HEK293 (cell line): ENCODE measurements at regions not wholly inside any gene's neighbourhood (a gene's known extent, or its start where the extent isn't known, plus 50 kb on each side); places are given as distances from the start of the nearest gene placed in this dataset.
"Not testable (repeated sequence)": the region's sequence is repeated elsewhere in the genome, so short reads cannot be mapped to it uniquely, and the experiment has no call there.

Source experiments
- CTCF ChIP-seq: fragments of 450-650 bp; formaldehyde crosslinking; IDR thresholded peaks from 2 replicates; pipeline ENCODE4 v1.5.1; 2016; ENCODE audit warnings: missing biosample characterization, missing genetic modification characterization
- PRDM4 ChIP-seq: fragments of 450-650 bp; formaldehyde crosslinking; IDR thresholded peaks from 2 replicates; pipeline ENCODE4 v1.5.1; 2017; ENCODE audit warnings: missing biosample characterization, missing genetic modification characterization
- TCF7L2 ChIP-seq: IDR thresholded peaks from 2 replicates; pipeline ENCODE4 v1.6.1; 2011; ENCODE audit warnings: low read depth, mild to moderate bottlenecking, inconsistent platforms, low read length, moderate library complexity, borderline replicate concordance
- YY1 ChIP-seq: fragments of 450-650 bp; formaldehyde crosslinking; IDR thresholded peaks from 2 replicates; pipeline ENCODE4 v1.5.1; 2018; ENCODE audit warnings: missing biosample characterization, missing genetic modification characterization
- ZBTB49 ChIP-seq: fragments of 450-650 bp; formaldehyde crosslinking; IDR thresholded peaks from 2 replicates; pipeline ENCODE4 v1.5.1; 2016; ENCODE audit warnings: missing biosample characterization, missing genetic modification characterization, low read depth
- ZNF146 ChIP-seq: fragments of 450-650 bp; formaldehyde crosslinking; IDR thresholded peaks from 2 replicates; pipeline ENCODE4 v1.5.1; 2016; ENCODE audit warnings: missing biosample characterization, missing genetic modification characterization
- ZNF174 ChIP-seq: fragments of 450-650 bp; formaldehyde crosslinking; IDR thresholded peaks from 2 replicates; pipeline ENCODE4 v1.5.0; 2017; ENCODE audit warnings: missing biosample characterization, mild to moderate bottlenecking, missing genetic modification characterization
- ZNF404 ChIP-seq: fragments of 450-650 bp; formaldehyde crosslinking; IDR thresholded peaks from 2 replicates; pipeline ENCODE4 v1.5.1; 2017; ENCODE audit warnings: missing biosample characterization, missing genetic modification characterization
- TF ChIP-seq, protein P1 (sequence below): fragments of 450-650 bp; formaldehyde crosslinking; IDR thresholded peaks from 2 replicates; pipeline ENCODE4 v1.5.1; 2017; ENCODE audit warnings: missing biosample characterization, missing genetic modification characterization
- TF ChIP-seq, protein P2 (sequence below): fragments of 450-650 bp; formaldehyde crosslinking; IDR thresholded peaks from 2 replicates; pipeline ENCODE4 v1.5.1; 2016; ENCODE audit warnings: missing biosample characterization, missing genetic modification characterization
- TF ChIP-seq, protein P3 (sequence below): fragments of 450-650 bp; formaldehyde crosslinking; IDR thresholded peaks from 2 replicates; pipeline ENCODE4 v1.5.1; 2016; ENCODE audit warnings: missing biosample characterization, missing genetic modification characterization, borderline replicate concordance

DNA sequence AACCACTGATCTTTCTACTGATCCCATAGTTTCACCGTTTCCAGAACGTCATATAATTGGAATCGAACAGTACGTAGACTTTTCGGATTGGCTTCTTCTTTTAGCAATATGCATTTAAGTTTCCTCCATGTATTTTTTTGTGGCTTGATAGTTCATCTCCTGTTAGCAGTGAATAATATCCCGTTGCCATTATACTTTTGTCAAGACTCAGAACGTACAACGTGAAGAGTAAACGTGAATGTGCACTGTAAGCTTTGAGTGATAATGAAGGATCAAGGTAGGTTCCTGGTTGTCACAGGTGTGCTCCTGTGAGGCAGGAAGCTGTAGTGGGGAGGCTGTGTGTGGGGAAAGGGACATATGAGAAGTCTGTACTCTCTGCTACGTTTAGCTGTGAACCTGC is 1463.7 kb downstream of the FOXD4L5 start:
- not testable (repeated sequence) for TF ChIP-seq TCF7L2; ZBTB49 (tag by site-specific recombination); ZNF174 (tag by site-specific recombination); PRDM4 (tag by site-specific recombination); ZNF404 (tag by site-specific recombination); ZNF146 (tag by site-specific recombination); CTCF (tag by site-specific recombination); YY1 (tag by site-specific recombination)
- TF ChIP-seq, protein P1, sequence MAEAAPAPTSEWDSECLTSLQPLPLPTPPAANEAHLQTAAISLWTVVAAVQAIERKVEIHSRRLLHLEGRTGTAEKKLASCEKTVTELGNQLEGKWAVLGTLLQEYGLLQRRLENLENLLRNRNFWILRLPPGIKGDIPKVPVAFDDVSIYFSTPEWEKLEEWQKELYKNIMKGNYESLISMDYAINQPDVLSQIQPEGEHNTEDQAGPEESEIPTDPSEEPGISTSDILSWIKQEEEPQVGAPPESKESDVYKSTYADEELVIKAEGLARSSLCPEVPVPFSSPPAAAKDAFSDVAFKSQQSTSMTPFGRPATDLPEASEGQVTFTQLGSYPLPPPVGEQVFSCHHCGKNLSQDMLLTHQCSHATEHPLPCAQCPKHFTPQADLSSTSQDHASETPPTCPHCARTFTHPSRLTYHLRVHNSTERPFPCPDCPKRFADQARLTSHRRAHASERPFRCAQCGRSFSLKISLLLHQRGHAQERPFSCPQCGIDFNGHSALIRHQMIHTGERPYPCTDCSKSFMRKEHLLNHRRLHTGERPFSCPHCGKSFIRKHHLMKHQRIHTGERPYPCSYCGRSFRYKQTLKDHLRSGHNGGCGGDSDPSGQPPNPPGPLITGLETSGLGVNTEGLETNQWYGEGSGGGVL (tag by site-specific recombination), result not testable (repeated sequence)
- TF ChIP-seq, protein P2, sequence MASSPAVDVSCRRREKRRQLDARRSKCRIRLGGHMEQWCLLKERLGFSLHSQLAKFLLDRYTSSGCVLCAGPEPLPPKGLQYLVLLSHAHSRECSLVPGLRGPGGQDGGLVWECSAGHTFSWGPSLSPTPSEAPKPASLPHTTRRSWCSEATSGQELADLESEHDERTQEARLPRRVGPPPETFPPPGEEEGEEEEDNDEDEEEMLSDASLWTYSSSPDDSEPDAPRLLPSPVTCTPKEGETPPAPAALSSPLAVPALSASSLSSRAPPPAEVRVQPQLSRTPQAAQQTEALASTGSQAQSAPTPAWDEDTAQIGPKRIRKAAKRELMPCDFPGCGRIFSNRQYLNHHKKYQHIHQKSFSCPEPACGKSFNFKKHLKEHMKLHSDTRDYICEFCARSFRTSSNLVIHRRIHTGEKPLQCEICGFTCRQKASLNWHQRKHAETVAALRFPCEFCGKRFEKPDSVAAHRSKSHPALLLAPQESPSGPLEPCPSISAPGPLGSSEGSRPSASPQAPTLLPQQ (tag by site-specific recombination), result not testable (repeated sequence)
- TF ChIP-seq, protein P3, sequence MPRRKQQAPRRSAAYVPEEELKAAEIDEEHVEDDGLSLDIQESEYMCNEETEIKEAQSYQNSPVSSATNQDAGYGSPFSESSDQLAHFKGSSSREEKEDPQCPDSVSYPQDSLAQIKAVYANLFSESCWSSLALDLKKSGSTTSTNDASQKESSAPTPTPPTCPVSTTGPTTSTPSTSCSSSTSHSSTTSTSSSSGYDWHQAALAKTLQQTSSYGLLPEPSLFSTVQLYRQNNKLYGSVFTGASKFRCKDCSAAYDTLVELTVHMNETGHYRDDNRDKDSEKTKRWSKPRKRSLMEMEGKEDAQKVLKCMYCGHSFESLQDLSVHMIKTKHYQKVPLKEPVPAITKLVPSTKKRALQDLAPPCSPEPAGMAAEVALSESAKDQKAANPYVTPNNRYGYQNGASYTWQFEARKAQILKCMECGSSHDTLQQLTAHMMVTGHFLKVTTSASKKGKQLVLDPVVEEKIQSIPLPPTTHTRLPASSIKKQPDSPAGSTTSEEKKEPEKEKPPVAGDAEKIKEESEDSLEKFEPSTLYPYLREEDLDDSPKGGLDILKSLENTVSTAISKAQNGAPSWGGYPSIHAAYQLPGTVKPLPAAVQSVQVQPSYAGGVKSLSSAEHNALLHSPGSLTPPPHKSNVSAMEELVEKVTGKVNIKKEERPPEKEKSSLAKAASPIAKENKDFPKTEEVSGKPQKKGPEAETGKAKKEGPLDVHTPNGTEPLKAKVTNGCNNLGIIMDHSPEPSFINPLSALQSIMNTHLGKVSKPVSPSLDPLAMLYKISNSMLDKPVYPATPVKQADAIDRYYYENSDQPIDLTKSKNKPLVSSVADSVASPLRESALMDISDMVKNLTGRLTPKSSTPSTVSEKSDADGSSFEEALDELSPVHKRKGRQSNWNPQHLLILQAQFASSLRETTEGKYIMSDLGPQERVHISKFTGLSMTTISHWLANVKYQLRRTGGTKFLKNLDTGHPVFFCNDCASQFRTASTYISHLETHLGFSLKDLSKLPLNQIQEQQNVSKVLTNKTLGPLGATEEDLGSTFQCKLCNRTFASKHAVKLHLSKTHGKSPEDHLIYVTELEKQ (tag by site-specific recombination), result not testable (repeated sequence)
